GM23338 (cell line): ENCODE measurements at regions not wholly inside any gene's neighbourhood (a gene's known extent, or its start where the extent isn't known, plus 50 kb on each side); places are given as distances from the start of the nearest gene placed in this dataset.

Source experiments
- ATAC-seq: fragments of 200-7000 bp; cut with Tn5 transposase; 3 replicates; pipeline ENCODE4 v1.9.1; 2020
- DNase-seq: peaks from one replicate; pipeline ENCODE4 v3.0.0-alpha.2; 2015; ENCODE audit warnings: low spot score
- H2AFZ ChIP-seq: fragments of 200-600 bp; sonication (generic); 2 replicates; pipeline ENCODE4 v1.8.0; 2016; ENCODE audit warnings: antibody characterized with exemption, mild to moderate bottlenecking, moderate library complexity
- H3F3A ChIP-seq: fragments of 200-600 bp; sonication (generic); replicated peaks from 2 replicates; pipeline ENCODE4 v1.8.0; 2017; ENCODE audit warnings: antibody characterized with exemption, mixed run types, low read depth
- H3K27ac ChIP-seq: fragments of 200-600 bp; sonication (generic); 2 replicates; pipeline ENCODE4 v1.6.1; 2016; ENCODE audit warnings: low read depth
- H3K27me3 ChIP-seq: fragments of 200-600 bp; sonication (generic); 2 replicates; pipeline ENCODE4 v1.8.0; 2016; ENCODE audit warnings: mild to moderate bottlenecking, mixed run types, moderate library complexity; ENCODE audit not compliant: insufficient read depth
- H3K36me3 ChIP-seq: fragments of 200-600 bp; sonication (generic); 2 replicates; pipeline ENCODE4 v1.8.0; 2016; ENCODE audit warnings: mild to moderate bottlenecking; ENCODE audit not compliant: insufficient read depth
- H3K4me1 ChIP-seq: fragments of 200-600 bp; sonication (generic); 2 replicates; pipeline ENCODE4 v1.8.0; 2016; ENCODE audit warnings: mild to moderate bottlenecking, moderate library complexity; ENCODE audit not compliant: insufficient read depth
- H3K4me2 ChIP-seq: fragments of 200-600 bp; sonication (generic); 2 replicates; pipeline ENCODE4 v1.7.1; 2017; ENCODE audit warnings: mixed run types
- H3K4me3 ChIP-seq: fragments of 200-600 bp; sonication (generic); 2 replicates; pipeline ENCODE4 v1.6.1; 2016; ENCODE audit warnings: mixed run types
- H3K79me2 ChIP-seq: fragments of 200-600 bp; sonication (generic); replicated peaks from 2 replicates; pipeline ENCODE4 v1.8.0; 2017; ENCODE audit warnings: mild to moderate bottlenecking; ENCODE audit not compliant: insufficient read depth
- H3K9me2 ChIP-seq: fragments of 200-600 bp; sonication (generic); 2 replicates; pipeline ENCODE4 v1.8.0; 2017; ENCODE audit not compliant: insufficient read depth
- H4K20me1 ChIP-seq: fragments of 200-600 bp; sonication (generic); replicated peaks from 2 replicates; pipeline ENCODE4 v1.8.0; 2017; ENCODE audit warnings: mild to moderate bottlenecking; ENCODE audit not compliant: insufficient read depth
- H3K27ac Mint-ChIP-seq: 2 replicates; pipeline ENCODE4 v1.8.0; 2020; ENCODE audit warnings: inconsistent platforms, mild to moderate bottlenecking, moderate library complexity, mixed read lengths
- H3K27me3 Mint-ChIP-seq: 3 replicates; pipeline ENCODE4 v1.8.0; 2022; ENCODE audit warnings: low read depth, mild to moderate bottlenecking, moderate library complexity, mixed read lengths, inconsistent platforms; ENCODE audit not compliant: insufficient read depth, poor library complexity
- H3K36me3 Mint-ChIP-seq: 3 replicates; pipeline ENCODE4 v1.8.0; 2021; ENCODE audit warnings: low read depth, mild to moderate bottlenecking, inconsistent platforms, moderate library complexity, mixed read lengths
- H3K4me1 Mint-ChIP-seq: 3 replicates; pipeline ENCODE4 v1.8.0; 2020; ENCODE audit warnings: mild to moderate bottlenecking, inconsistent platforms, mixed read lengths
- H3K4me3 Mint-ChIP-seq: 3 replicates; pipeline ENCODE4 v1.8.0; 2021; ENCODE audit warnings: moderate library complexity, mild to moderate bottlenecking, inconsistent platforms, mixed read lengths
- H3K9me3 Mint-ChIP-seq: 3 replicates; pipeline ENCODE4 v1.8.0; 2020; ENCODE audit warnings: moderate library complexity, mild to moderate bottlenecking, inconsistent platforms, mixed read lengths
- CREB1 ChIP-seq: fragments of 250-450 bp; sonication (Bioruptor Pico); IDR thresholded peaks from 2 replicates; pipeline ENCODE4 v1.5.0; 2020; ENCODE audit warnings: low read depth, mild to moderate bottlenecking, moderate library complexity
- CTCF ChIP-seq, 2 experiments: fragments of 200-600 bp in 1 of 2; sonication (generic) in 1 of 2; conservative IDR thresholded peaks; 2 replicates each; pipeline versions ENCODE4 v1.5.1 to v1.6.1; 2016 to 2017; ENCODE audit warnings: antibody characterized with exemption in 2 of 2, low read depth in 2 of 2, mild to moderate bottlenecking in 2 of 2, moderate library complexity in 1 of 2
- EZH2 ChIP-seq: fragments of 200-600 bp; sonication (generic); IDR thresholded peaks from one replicate; pipeline ENCODE4 v1.8.0; 2017; ENCODE audit warnings: antibody characterized with exemption, mild to moderate bottlenecking, low read depth; ENCODE audit not compliant: unreplicated experiment
- EZH2phosphoT487 ChIP-seq: fragments of 200-600 bp; sonication (generic); IDR thresholded peaks from one replicate; pipeline ENCODE4 v1.8.1; 2018; ENCODE audit warnings: antibody characterized with exemption; ENCODE audit not compliant: unreplicated experiment
- JUNB ChIP-seq: IDR thresholded peaks from one replicate; pipeline ENCODE4 v1.6.1; 2016; ENCODE audit warnings: antibody characterized with exemption; ENCODE audit not compliant: unreplicated experiment
- POLR2AphosphoS5 ChIP-seq: IDR thresholded peaks from 2 replicates; pipeline ENCODE4 v1.6.1; 2016; ENCODE audit warnings: antibody characterized with exemption, low read depth
- REST ChIP-seq: IDR thresholded peaks from one replicate; pipeline ENCODE4 v1.6.1; 2018; ENCODE audit warnings: antibody characterized with exemption; ENCODE audit not compliant: unreplicated experiment
- STAT1 ChIP-seq: IDR thresholded peaks from one replicate; pipeline ENCODE4 v1.6.1; 2016; ENCODE audit warnings: antibody characterized with exemption; ENCODE audit not compliant: unreplicated experiment
- TF ChIP-seq, protein P1 (sequence below): IDR thresholded peaks from 2 replicates; pipeline ENCODE4 v1.6.1; 2016; ENCODE audit warnings: antibody characterized with exemption

GRCh38 chr9:16206518-16206917, 653.7 kb downstream of the CCDC171 start:
- Histone ChIP-seq H3K27me3 (no peaks in the 10 kb centered on the region), H3K4me2 (no peak overlapping the region), H3K27ac (no peak overlapping the region), H4K20me1 (no peaks in the 10 kb centered on the region), H2AFZ (no peak overlapping the region), H3K9me2 (peaks cover 8% of the 10 kb centered on the region; the same call in 1 of the 2 replicates), H3K4me1 (peaks cover 5% of the 10 kb centered on the region; the same call in 1 of the 2 replicates), H3K79me2 (no peaks in the 10 kb centered on the region), H3K36me3 (no peaks in the 10 kb centered on the region), H3F3A (no peaks in the 10 kb centered on the region), H3K4me3 (no peak overlapping the region)
- no peak overlapping the region for H3K4me3 Mint-ChIP-seq
- DNase-seq (no peak), ATAC-seq (no peak)
- peaks cover 3% of the 10 kb centered on the region for H3K27me3 Mint-ChIP-seq
- H3K27ac Mint-ChIP-seq: no peak overlapping the region
- no peaks in the 10 kb centered on the region for H3K36me3 Mint-ChIP-seq
- peaks cover 2% of the 10 kb centered on the region; the same call in 2 of the 3 replicates for H3K9me3 Mint-ChIP-seq
- no peak for TF ChIP-seq REST
- peaks cover 9% of the 10 kb centered on the region for H3K4me1 Mint-ChIP-seq

GRCh38 chr9:16207161-16207560, 654.3 kb downstream of the CCDC171 start:
- peaks cover 8% of the 10 kb centered on the region; the same call in 1 of the 2 replicates for H3K9me2 ChIP-seq
- peak; percentile 23 for DNase-seq
- no peak overlapping the region for H3K27ac Mint-ChIP-seq
- no peak for TF ChIP-seq EZH2phosphoT487
- no peak overlapping the region for H3K27ac ChIP-seq
- H3K27me3 ChIP-seq: no peaks in the 10 kb centered on the region
- peak; percentile 37; the same call in 1 of the 3 replicates for ATAC-seq
- peak overlapping the region; percentile 83; the same call in 1 of the 2 replicates for H2AFZ ChIP-seq
- peaks cover 9% of the 10 kb centered on the region for H3K4me1 Mint-ChIP-seq
- H3K79me2 ChIP-seq: no peaks in the 10 kb centered on the region
- H3K36me3 ChIP-seq: no peaks in the 10 kb centered on the region
- H3K9me3 Mint-ChIP-seq: peaks cover 2% of the 10 kb centered on the region; the same call in 1 of the 3 replicates
- H3K4me2 ChIP-seq: no peak overlapping the region
- no peak overlapping the region for H3K4me3 Mint-ChIP-seq
- no peak overlapping the region for H3K4me3 ChIP-seq
- H3K27me3 Mint-ChIP-seq: peaks cover 3% of the 10 kb centered on the region
- H4K20me1 ChIP-seq: no peaks in the 10 kb centered on the region
- no peaks in the 10 kb centered on the region for H3F3A ChIP-seq
- H3K4me1 ChIP-seq: peaks cover 5% of the 10 kb centered on the region; the same call in 1 of the 2 replicates
- no peaks in the 10 kb centered on the region for H3K36me3 Mint-ChIP-seq

GRCh38 chr9:16210440-16210839, 657.6 kb downstream of the CCDC171 start:
- Histone ChIP-seq H4K20me1 (no peaks in the 10 kb centered on the region), H3K36me3 (no peaks in the 10 kb centered on the region), H3K27ac (no peak overlapping the region), H3K4me1 (peaks cover 12% of the 10 kb centered on the region), H3K27me3 (no peaks in the 10 kb centered on the region), H3K4me3 (no peak overlapping the region), H3K4me2 (no peak overlapping the region), H3K79me2 (no peaks in the 10 kb centered on the region), H2AFZ (no peak overlapping the region), H3F3A (no peaks in the 10 kb centered on the region), H3K9me2 (no peaks in the 10 kb centered on the region)
- Mint-ChIP-seq H3K27me3 (peaks cover 4% of the 10 kb centered on the region), H3K27ac (no peak overlapping the region), H3K4me3 (no peak overlapping the region), H3K9me3 (peaks cover under 1% of the 10 kb centered on the region; the same call in 1 of the 3 replicates), H3K4me1 (peaks cover 7% of the 10 kb centered on the region), H3K36me3 (no peaks in the 10 kb centered on the region)
- ATAC-seq (no peak), DNase-seq (no peak)
- no peak for TF ChIP-seq CTCF (conservative IDR thresholded peaks at IDR 0.05; ENCODE audit: low read depth in 2 of 2)
- no peak for TF ChIP-seq JUNB
- no peak for TF ChIP-seq POLR2AphosphoS5
- TF ChIP-seq EZH2: no peak
- TF ChIP-seq REST: no peak
- TF ChIP-seq, protein P1, sequence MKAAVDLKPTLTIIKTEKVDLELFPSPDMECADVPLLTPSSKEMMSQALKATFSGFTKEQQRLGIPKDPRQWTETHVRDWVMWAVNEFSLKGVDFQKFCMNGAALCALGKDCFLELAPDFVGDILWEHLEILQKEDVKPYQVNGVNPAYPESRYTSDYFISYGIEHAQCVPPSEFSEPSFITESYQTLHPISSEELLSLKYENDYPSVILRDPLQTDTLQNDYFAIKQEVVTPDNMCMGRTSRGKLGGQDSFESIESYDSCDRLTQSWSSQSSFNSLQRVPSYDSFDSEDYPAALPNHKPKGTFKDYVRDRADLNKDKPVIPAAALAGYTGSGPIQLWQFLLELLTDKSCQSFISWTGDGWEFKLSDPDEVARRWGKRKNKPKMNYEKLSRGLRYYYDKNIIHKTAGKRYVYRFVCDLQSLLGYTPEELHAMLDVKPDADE: no peak
- TF ChIP-seq CREB1 (CRISPR knock-in tag): no peak
- no peak for TF ChIP-seq STAT1
